GM12892 (cell line): ENCODE measurements at regions not wholly inside any gene's neighbourhood (a gene's known extent, or its start where the extent isn't known, plus 50 kb on each side); places are given as distances from the start of the nearest gene placed in this dataset.

ENCODE experiments used
- POLR2A ChIP-seq: IDR thresholded peaks from 2 replicates; pipeline ENCODE4 v1.6.1; 2011; ENCODE audit warnings: low read depth, low read length, control low read depth
- POLR2AphosphoS5 ChIP-seq: IDR thresholded peaks from 2 replicates; pipeline ENCODE4 v1.6.1; 2011; ENCODE audit warnings: low read depth, low read length, control low read depth

- TF ChIP-seq POLR2A (no peak), POLR2AphosphoS5 (no peak)
Observed at GRCh38 chr20:17872434-17872833, 96.2 kb downstream of the SNX5 start.
